Head of caudate nucleus (tissue), 42 donors: ENCODE measurements at regions not wholly inside any gene's neighbourhood (a gene's known extent, or its start where the extent isn't known, plus 50 kb on each side); places are given as distances from the start of the nearest gene placed in this dataset.
"Not testable (repeated sequence)": the region's sequence is repeated elsewhere in the genome, so short reads cannot be mapped to it uniquely, and the experiment has no call there.

Source experiments
- DNase-seq, 42 donors: peaks; one replicate each; pipeline versions ENCODE4 v3.0.0 to v3.0.0-alpha.2; 2020 to 2021; ENCODE audit warnings: mixed read lengths in 7 of 42
- intact Hi-C: fragments of 100-400 bp; cut with DNase I; formaldehyde crosslinking; loops from one replicate; pipeline ENCODE4 v1.15.0; 2022

GRCh38 chr2:59191781-59192180 is 950.7 kb upstream of the FANCL start:
- intact Hi-C loops, result no loop called here
- no peak for DNase-seq

GRCh38 chr2:59190518-59190917 is 949.4 kb upstream of the FANCL start:
- intact Hi-C loops, result no loop called here
- DNase-seq, result no peak

- DNase-seq, result peak in 4 of 42 donors; percentile 8 to 38 (median 14)
- intact Hi-C loops, result no loop called here
These were observed 943.3 kb upstream of the FANCL start for GRCh38 chr2:59184276-59185020.

- intact Hi-C loops, result no loop called here
- DNase-seq, result no peak
These were observed 941.9 kb upstream of the FANCL start for GRCh38 chr2:59183070-59183469.

- peak in 33 of 42 donors; percentile 1 to 75 (median 28) for DNase-seq
These were observed 941.1 kb upstream of the FANCL start for GRCh38 chr2:59182249-59182648.

GRCh38 chr2:59181347-59181746 is 940.2 kb upstream of the FANCL start:
- intact Hi-C loops, result no loop called here
- no peak for DNase-seq

More at GRCh38 chr2:59182249-59182648, 941.1 kb upstream of the FANCL start:
- intact Hi-C loops, result no loop called here

- intact Hi-C loops, result no loop called here
- DNase-seq, result no peak
These were observed 939.5 kb upstream of the FANCL start for GRCh38 chr2:59180621-59181020.

- intact Hi-C loops, result no loop called here
- no peak for DNase-seq
These were observed 939.0 kb upstream of the FANCL start for GRCh38 chr2:59180111-59180510.

- intact Hi-C loops, result no loop called here
- DNase-seq, result no peak
These were observed 936.6 kb upstream of the FANCL start for GRCh38 chr2:59177748-59178147.

GRCh38 chr2:59176737-59177136 is 935.6 kb upstream of the FANCL start:
- intact Hi-C loops, result no loop called here
- DNase-seq, result no peak

- no peak for DNase-seq
- intact Hi-C loops, result no loop called here
These were observed 933.6 kb upstream of the FANCL start for GRCh38 chr2:59174536-59175243.

GRCh38 chr2:59173325-59173724 is 932.2 kb upstream of the FANCL start:
- DNase-seq, result no peak
- intact Hi-C loops, result no loop called here

- no peak for DNase-seq
- intact Hi-C loops, result no loop called here
These were observed 929.9 kb upstream of the FANCL start for GRCh38 chr2:59171019-59171418.

- no peak for DNase-seq
- intact Hi-C loops, result no loop called here
These were observed 927.6 kb upstream of the FANCL start for GRCh38 chr2:59168766-59169165.

GRCh38 chr2:59167514-59167913 is 926.4 kb upstream of the FANCL start:
- intact Hi-C loops, result no loop called here

GRCh38 chr2:59157908-59158307 is 916.8 kb upstream of the FANCL start:
- intact Hi-C loops, DNase-seq: not testable (repeated sequence)

More at GRCh38 chr2:59167514-59167913, 926.4 kb upstream of the FANCL start:
- DNase-seq, result no peak

GRCh38 chr2:59151805-59152204 is 910.7 kb upstream of the FANCL start:
- DNase-seq, result no peak
- intact Hi-C loops, result no loop called here

GRCh38 chr2:59150217-59150849 is 909.2 kb upstream of the FANCL start:
- no peak for DNase-seq
- intact Hi-C loops, result no loop called here

GRCh38 chr2:59149271-59149670 is 908.1 kb upstream of the FANCL start:
- DNase-seq, result no peak
- intact Hi-C loops, result no loop called here

GRCh38 chr2:59112258-59112657 is 871.1 kb upstream of the FANCL start:
- DNase-seq, result no peak
- intact Hi-C loops, result no loop called here
